GM18499 (cell line): ENCODE measurements at regions not wholly inside any gene's neighbourhood (a gene's known extent, or its start where the extent isn't known, plus 50 kb on each side); places are given as distances from the start of the nearest gene placed in this dataset.

ENCODE experiments used
- ATAC-seq: cut with Tn5 transposase; IDR thresholded peaks from one replicate; pipeline ENCODE4 v1.9.1; 2021; ENCODE audit warnings: moderate number of reproducible peaks; ENCODE audit not compliant: insufficient read depth, unreplicated experiment

GRCh38 chr6:94131271-94131670 is 711.9 kb upstream of the EPHA7 start:
- ATAC-seq, result no peak

DNA sequence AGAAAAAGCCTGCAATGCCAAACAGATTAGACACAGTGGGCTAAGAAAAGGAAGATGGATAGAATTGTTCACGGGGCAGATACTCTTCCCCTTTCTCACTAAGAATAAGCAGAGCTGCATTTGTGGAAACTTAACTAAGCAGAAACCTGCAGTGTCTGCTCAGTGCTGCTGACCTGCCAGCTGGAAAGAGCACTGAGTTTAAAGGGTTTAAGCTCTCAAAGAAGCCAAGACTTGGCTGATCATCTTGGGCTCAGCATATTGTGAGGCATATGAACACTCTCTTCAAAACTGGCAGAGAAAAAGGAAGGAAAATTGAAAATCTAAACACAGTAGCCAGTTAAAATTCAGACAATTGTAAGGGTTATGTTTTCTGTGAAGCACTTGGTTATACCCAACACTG is 711.1 kb upstream of the EPHA7 start:
- no peak for ATAC-seq

- ATAC-seq, result no peak
These were observed 710.6 kb upstream of the EPHA7 start for GRCh38 chr6:94129926-94130325.

DNA sequence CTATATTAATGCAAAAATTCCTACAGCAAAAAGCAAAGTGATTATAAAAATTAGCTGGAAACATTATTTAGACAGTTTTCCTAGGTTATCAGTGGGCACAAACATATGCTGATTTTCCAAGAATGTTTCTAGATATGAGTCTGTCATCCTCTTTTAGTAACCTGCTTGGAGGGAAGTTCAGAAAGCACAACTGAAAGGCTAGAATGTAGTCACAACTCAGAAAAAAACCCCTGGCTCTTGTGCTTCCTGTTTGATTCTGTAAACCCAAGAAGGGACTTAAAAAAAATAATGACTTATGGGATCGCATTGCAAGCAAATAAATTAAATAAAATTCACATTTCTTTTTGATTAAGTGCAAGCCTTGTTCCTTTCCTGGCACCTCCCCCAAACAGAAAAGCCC is 708.4 kb upstream of the EPHA7 start:
- no peak for ATAC-seq

DNA sequence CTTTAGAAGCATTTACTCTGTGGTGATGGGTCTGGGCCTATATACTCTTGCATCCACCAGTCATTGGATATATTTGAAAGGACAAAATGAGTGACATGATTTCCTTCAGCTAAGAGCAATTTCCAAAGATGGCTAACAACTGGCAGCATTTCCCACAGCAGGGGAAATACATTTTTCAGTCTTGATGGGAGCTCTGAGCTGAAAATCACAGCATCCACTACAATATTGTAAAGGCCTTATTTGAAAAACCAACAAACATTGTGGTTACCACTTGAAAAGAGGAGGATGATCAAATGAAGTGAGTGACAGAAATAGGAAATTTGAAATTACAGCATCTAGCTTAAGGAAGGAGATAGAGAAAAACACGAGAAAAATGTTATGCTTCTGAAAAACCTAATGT is 705.0 kb upstream of the EPHA7 start:
- no peak for ATAC-seq

GRCh38 chr6:94121094-94121493 is 701.7 kb upstream of the EPHA7 start:
- ATAC-seq, result no peak

DNA sequence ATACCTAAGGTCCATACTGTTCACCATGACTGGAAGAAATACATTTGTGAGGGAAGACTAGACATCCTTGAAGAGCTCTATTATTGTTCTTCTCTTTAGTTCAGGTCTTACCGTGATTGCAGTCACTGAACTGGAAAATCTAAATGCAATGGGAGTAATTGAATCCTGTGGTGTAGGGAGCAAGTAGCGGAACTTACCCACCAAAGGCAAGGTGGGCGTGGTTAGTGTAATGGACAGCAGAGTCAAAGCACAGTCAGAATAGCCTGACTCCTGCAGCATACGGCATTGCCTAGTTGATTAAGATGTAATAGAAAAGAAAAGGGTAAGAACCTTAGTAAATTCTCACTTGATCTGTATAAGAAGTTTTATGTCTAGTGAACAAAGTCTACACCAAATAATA is 679.7 kb upstream of the EPHA7 start:
- no peak for ATAC-seq

- no peak for ATAC-seq
These were observed 676.6 kb upstream of the EPHA7 start for GRCh38 chr6:94095961-94096360.

DNA sequence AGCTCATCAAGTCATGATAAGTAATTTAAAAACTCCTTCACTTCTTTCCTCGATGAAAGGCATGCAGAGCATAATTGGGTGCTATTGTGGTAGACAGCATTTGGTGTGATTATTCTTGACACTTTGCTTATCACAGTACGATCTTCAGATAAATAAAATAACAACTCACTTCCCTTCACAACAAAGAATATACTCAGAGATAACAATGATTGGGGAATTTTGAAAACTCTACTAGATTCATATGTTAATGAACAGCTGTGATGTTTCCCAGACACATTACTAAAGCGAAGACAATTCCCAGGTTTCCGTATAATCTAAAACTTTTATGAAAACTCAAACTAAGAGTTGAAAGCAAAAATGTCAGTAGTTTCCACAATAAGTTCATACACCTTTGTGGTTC is 670.6 kb upstream of the EPHA7 start:
- ATAC-seq, result no peak

DNA sequence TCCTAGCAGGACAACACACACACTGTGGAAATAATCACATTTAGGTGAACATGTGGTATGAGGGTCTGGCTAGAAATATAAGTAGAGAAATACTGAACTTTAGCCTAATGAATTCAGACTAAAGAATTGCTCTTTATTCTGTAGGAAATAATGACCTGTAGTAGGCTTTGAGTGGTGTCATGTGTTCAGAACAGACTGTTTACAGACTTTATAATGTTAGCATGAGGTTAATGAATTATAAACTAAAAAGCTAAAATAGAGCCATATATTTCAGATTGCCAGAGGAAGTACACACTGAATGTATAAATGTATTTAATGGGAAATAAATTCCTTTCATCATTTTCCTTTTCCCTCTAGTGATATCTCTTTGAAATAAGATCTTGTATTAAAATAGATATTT is 669.5 kb upstream of the EPHA7 start:
- no peak for ATAC-seq

GRCh38 chr6:94074764-94075163 is 655.4 kb upstream of the EPHA7 start:
- ATAC-seq, result no peak

GRCh38 chr6:94071835-94072234 is 652.5 kb upstream of the EPHA7 start:
- no peak for ATAC-seq

DNA sequence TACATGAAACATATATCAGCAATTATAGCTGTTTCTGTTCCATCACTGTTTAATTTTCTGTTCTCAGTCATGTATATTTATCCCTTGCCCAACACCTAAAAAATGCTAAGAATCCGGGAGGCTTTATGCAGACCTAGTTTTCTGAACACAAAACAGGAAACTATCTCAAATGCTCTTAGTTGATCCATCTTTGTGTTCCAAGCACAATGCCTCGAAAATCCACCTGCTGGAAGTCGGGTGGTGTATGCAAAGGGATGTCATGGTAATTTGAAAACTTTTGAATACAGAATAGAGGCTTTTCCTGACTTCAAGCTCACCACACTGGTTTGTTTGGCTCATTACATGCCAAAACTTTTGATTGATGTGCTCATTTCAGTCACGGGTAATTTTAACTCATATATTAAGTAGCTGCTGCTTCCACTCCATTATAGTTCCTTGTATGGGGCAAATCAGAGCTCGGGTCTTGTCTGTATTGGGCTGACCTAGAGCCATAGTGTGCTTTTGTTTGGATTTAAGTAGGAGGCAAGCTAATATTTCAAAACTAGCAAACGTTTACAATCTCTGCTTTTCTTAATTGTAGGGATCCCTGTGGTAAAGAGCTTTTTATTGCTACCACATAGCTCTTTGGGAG is 646.5 kb upstream of the EPHA7 start:
- ATAC-seq, result no peak

GRCh38 chr6:94052749-94053148 is 633.4 kb upstream of the EPHA7 start:
- ATAC-seq, result no peak

- ATAC-seq, result no peak
These were observed 631.2 kb upstream of the EPHA7 start for GRCh38 chr6:94050515-94050914.

DNA sequence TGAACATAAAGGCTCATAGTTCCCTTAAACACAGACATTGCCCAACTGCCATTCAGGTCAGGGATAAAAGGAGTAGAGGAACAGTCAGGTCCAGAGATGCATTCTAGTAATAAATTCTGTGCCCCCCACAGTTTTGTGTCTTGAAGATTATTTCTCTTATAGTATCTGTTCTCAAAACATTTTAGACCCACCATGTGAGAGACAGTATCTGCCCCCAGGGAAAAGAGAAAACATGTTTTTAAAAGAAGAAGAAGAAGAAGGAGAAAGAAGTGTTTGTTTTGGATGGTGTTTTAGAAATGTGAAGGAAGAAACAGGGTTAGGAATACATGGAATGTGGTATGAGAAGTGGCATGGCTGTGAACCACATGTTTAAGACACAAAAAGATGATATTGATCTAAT is 629.6 kb upstream of the EPHA7 start:
- no peak for ATAC-seq

GRCh38 chr6:94045099-94045829 is 625.9 kb upstream of the EPHA7 start:
- ATAC-seq, result no peak

DNA sequence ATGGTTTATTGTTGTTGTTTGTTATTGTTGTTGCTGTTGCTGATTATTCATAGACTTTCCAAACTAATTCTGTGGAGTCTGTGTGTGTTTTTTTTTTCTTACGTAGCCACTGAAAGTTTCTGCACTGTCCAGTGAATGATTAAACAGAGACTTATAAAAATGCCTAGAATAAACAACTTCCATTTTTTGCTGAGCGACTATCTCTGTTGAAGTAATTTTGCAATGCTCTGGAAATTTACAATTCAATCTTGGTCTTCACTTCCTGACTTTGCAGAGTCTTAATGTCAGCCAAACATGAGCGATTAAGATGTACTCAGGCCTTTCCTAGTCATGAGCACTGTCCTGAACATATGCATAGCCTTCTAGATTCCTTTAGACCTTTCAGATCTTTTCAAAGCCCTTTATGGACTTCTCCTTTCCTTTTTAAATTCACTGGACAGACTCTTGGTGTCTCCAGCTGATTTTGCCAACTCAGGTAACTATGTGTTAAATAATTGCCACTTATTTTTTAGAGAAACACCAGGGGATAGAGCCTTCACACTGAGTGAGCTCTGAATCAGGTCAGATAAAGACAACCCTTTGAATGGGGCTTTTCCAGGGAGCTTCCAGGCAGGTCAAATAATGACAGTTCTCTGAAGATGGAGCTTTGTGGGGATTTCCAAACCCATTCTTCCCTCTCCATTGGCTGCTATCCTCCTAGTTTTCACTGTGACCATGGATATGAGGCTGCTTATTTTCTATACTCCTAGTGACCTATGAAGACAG is 622.8 kb upstream of the EPHA7 start:
- no peak for ATAC-seq

- no peak for ATAC-seq
These were observed 616.7 kb upstream of the EPHA7 start for GRCh38 chr6:94036024-94036423.

DNA sequence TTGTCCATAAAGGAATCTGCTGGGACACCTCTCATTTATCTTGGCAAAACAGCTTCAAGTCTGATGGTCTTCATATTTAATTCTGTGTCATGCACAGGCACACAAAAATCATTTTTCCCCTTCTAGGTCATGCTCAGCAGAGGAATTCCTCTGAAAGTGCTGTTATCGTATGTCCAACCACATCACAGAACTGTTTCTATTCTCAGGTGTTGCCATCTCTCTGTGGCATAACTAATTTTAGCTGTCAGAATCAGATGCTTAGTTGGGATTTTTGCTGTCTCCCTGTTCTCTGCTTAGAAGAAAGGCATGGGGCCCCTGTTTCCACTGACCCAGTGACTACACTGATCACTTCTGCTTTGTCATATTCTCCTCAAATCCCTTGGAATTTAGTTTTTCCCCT is 608.0 kb upstream of the EPHA7 start:
- ATAC-seq, result no peak

DNA sequence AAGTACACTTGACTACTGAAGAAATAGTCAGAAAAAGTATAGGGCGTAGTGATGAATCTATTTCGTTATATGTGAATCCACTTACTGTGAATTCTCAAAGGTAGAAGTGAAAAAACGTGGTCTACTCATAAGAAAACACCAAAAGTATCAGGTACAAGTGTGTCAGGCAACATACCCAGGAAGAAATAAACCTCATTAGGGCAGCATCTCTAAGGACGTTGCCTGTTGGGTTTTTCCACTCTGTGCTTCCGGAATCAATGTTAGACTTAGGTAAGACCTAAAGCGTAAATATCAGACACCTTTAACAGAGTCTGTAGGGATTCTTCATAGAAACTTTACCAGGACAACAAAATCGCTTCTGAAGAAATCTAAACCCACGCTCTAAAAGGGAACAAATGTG is 607.2 kb upstream of the EPHA7 start:
- no peak for ATAC-seq

GRCh38 chr6:94005835-94006234 is 586.5 kb upstream of the EPHA7 start:
- no peak for ATAC-seq
